ENCODE measurements at regions not wholly inside any gene's neighbourhood (a gene's known extent, or its start where the extent isn't known, plus 50 kb on each side); places are given as distances from the start of the nearest gene placed in this dataset.

GRCh38 chr9:25573281-25573680 is 105.0 kb downstream of the TUSC1 start:
- Mint-ChIP-seq H3K36me3 (ENCODE audit: low read depth) (no peaks in the 10 kb centered on the region), H3K27ac (ENCODE audit: unreplicated experiment) (no peak overlapping the region), H3K4me1 (ENCODE audit: low read depth) (no peaks in the 10 kb centered on the region), H3K27me3 (ENCODE audit: low read depth) (peaks cover 5% of the 10 kb centered on the region), H3K9me3 (ENCODE audit: low read depth) (no peaks in the 10 kb centered on the region), H3K4me3 (ENCODE audit: unreplicated experiment) (no peak overlapping the region)
- no peak for TF ChIP-seq CTCF (IDR thresholded peaks at IDR 0.05)
- no peak for DNase-seq (ENCODE audit: low spot score)

- no peak for DNase-seq (ENCODE audit: low spot score)
- Mint-ChIP-seq H3K9me3 (ENCODE audit: low read depth) (no peaks in the 10 kb centered on the region), H3K27ac (ENCODE audit: unreplicated experiment) (no peak overlapping the region), H3K36me3 (ENCODE audit: low read depth) (no peaks in the 10 kb centered on the region), H3K4me1 (ENCODE audit: low read depth) (no peaks in the 10 kb centered on the region), H3K27me3 (ENCODE audit: low read depth) (peaks cover 5% of the 10 kb centered on the region), H3K4me3 (ENCODE audit: unreplicated experiment) (no peak overlapping the region)
- TF ChIP-seq CTCF (IDR thresholded peaks at IDR 0.05) = no peak
Observed at GRCh38 chr9:25571491-25571890, 106.8 kb downstream of the TUSC1 start.

GRCh38 chr9:25570802-25571201 is 107.4 kb downstream of the TUSC1 start:
- H3K9me3 Mint-ChIP-seq (ENCODE audit: low read depth) = no peaks in the 10 kb centered on the region
- H3K4me1 Mint-ChIP-seq (ENCODE audit: low read depth) = no peaks in the 10 kb centered on the region
- no peak overlapping the region for H3K27ac Mint-ChIP-seq (ENCODE audit: unreplicated experiment)
- no peaks in the 10 kb centered on the region for H3K36me3 Mint-ChIP-seq (ENCODE audit: low read depth)
- DNase-seq (ENCODE audit: low spot score) = no peak
- TF ChIP-seq CTCF (IDR thresholded peaks at IDR 0.05) = no peak
- peaks cover 5% of the 10 kb centered on the region for H3K27me3 Mint-ChIP-seq (ENCODE audit: low read depth)
- no peak overlapping the region for H3K4me3 Mint-ChIP-seq (ENCODE audit: unreplicated experiment)

GRCh38 chr9:25562101-25562500 is 116.1 kb downstream of the TUSC1 start:
- Mint-ChIP-seq H3K9me3 (ENCODE audit: low read depth) (no peaks in the 10 kb centered on the region), H3K4me3 (ENCODE audit: unreplicated experiment) (no peak overlapping the region), H3K27ac (ENCODE audit: unreplicated experiment) (no peak overlapping the region), H3K27me3 (ENCODE audit: low read depth) (peaks cover 2% of the 10 kb centered on the region), H3K36me3 (ENCODE audit: low read depth) (no peaks in the 10 kb centered on the region), H3K4me1 (ENCODE audit: low read depth) (no peaks in the 10 kb centered on the region)
- no peak for DNase-seq (ENCODE audit: low spot score)
- TF ChIP-seq CTCF (IDR thresholded peaks at IDR 0.05) = no peak

- Mint-ChIP-seq H3K9me3 (ENCODE audit: low read depth) (no peaks in the 10 kb centered on the region), H3K36me3 (ENCODE audit: low read depth) (no peaks in the 10 kb centered on the region), H3K4me3 (ENCODE audit: unreplicated experiment) (no peak overlapping the region), H3K27ac (ENCODE audit: unreplicated experiment) (no peak overlapping the region), H3K27me3 (ENCODE audit: low read depth) (peaks cover 2% of the 10 kb centered on the region), H3K4me1 (ENCODE audit: low read depth) (no peaks in the 10 kb centered on the region)
- no peak for DNase-seq (ENCODE audit: low spot score)
- TF ChIP-seq CTCF (IDR thresholded peaks at IDR 0.05) = no peak
Observed at GRCh38 chr9:25557645-25558300, 120.5 kb downstream of the TUSC1 start.
